22Rv1 (cell line): ENCODE measurements at regions not wholly inside any gene's neighbourhood (a gene's known extent, or its start where the extent isn't known, plus 50 kb on each side); places are given as distances from the start of the nearest gene placed in this dataset.

ENCODE experiments used
- ZFX ChIP-seq: fragments of 450-650 bp; IDR thresholded peaks from 2 replicates; pipeline ENCODE4 v1.6.1; 2017; ENCODE audit warnings: antibody characterized with exemption, borderline replicate concordance
- TF ChIP-seq, protein P1 (sequence below): fragments of 450-650 bp; IDR thresholded peaks from 2 replicates; pipeline ENCODE4 v1.5.1; 2017; ENCODE audit warnings: mild to moderate bottlenecking

DNA sequence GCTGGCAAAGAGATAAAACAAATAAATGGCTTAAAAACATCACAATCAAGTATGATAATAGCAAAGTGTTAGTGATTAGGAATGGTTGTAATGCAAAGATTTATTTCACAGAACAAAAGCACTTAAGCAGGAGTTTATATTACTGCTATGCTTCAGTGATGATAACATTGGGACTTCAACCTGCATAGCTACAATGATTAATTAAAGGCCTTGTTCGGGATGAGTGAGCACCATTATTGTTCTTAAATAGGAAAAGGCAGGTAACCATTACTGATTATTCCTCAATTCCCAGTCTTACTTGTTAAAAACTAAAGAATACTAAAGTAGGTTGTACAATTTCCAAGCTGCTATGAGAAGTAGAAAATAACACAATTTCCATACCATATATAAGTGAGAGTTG, 1247.5 kb upstream of the CDH8 start:
- no peak for TF ChIP-seq ZFX
- TF ChIP-seq, protein P1, sequence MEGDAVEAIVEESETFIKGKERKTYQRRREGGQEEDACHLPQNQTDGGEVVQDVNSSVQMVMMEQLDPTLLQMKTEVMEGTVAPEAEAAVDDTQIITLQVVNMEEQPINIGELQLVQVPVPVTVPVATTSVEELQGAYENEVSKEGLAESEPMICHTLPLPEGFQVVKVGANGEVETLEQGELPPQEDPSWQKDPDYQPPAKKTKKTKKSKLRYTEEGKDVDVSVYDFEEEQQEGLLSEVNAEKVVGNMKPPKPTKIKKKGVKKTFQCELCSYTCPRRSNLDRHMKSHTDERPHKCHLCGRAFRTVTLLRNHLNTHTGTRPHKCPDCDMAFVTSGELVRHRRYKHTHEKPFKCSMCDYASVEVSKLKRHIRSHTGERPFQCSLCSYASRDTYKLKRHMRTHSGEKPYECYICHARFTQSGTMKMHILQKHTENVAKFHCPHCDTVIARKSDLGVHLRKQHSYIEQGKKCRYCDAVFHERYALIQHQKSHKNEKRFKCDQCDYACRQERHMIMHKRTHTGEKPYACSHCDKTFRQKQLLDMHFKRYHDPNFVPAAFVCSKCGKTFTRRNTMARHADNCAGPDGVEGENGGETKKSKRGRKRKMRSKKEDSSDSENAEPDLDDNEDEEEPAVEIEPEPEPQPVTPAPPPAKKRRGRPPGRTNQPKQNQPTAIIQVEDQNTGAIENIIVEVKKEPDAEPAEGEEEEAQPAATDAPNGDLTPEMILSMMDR, result no peak
